Prostate gland (tissue), 2 donors: ENCODE measurements at regions not wholly inside any gene's neighbourhood (a gene's known extent, or its start where the extent isn't known, plus 50 kb on each side); places are given as distances from the start of the nearest gene placed in this dataset.

Experiments used
- CTCF ChIP-seq, 4 experiments: fragments of 200-600 bp in 2 of 4; fragments of 450-650 bp in 2 of 4; sonication (generic) in 2 of 4; IDR thresholded peaks; 1 replicate in 3 of 4; 2 replicates in 1 of 4; pipeline ENCODE4 v1.5.1; 2016 to 2019; ENCODE audit warnings: antibody characterized with exemption in 4 of 4, mild to moderate bottlenecking in 2 of 4, moderate library complexity in 2 of 4
- POLR2A ChIP-seq: fragments of 450-650 bp; IDR thresholded peaks from one replicate; pipeline ENCODE4 v1.6.1; 2016; ENCODE audit warnings: antibody characterized with exemption, mild to moderate bottlenecking
- POLR2AphosphoS5 ChIP-seq: sonication (generic); formaldehyde crosslinking; IDR thresholded peaks from one replicate; pipeline ENCODE4 v1.6.1; 2017; ENCODE audit warnings: antibody characterized with exemption

- no peak for TF ChIP-seq CTCF (IDR thresholded peaks at IDR 0.05)
- no peak for TF ChIP-seq POLR2A
- no peak for TF ChIP-seq POLR2AphosphoS5
These were observed 513.4 kb upstream of the SLC35B3 start for GRCh38 chr6:8948733-8949132.
